ENCODE measurements at regions not wholly inside any gene's neighbourhood (a gene's known extent, or its start where the extent isn't known, plus 50 kb on each side); places are given as distances from the start of the nearest gene placed in this dataset.

- Histone ChIP-seq H3K4me1 (ENCODE audit: control insufficient read depth, insufficient read depth, low read length) (no peaks in the 10 kb centered on the region), H3K36me3 (ENCODE audit: control insufficient read depth, insufficient read depth, low read length, severe bottlenecking) (no peaks in the 10 kb centered on the region), H3K4me3 (ENCODE audit: low read length) (no peak overlapping the region), H3K9ac (ENCODE audit: low read length) (no peak overlapping the region), H3K9me3 (ENCODE audit: control insufficient read depth, low read length) (peaks cover 17% of the 10 kb centered on the region), H3K27me3 (replicated peaks; ENCODE audit: control insufficient read depth, insufficient read depth, low read length) (no peaks in the 10 kb centered on the region)
- DNase-seq (ENCODE audit: low read depth): no peak
Observed at GRCh38 chr9:1907465-1907864, 107.7 kb upstream of the SMARCA2 start.

- H3K27me3 ChIP-seq (replicated peaks; ENCODE audit: control insufficient read depth, insufficient read depth, low read length): no peaks in the 10 kb centered on the region
- H3K4me1 ChIP-seq (ENCODE audit: control insufficient read depth, insufficient read depth, low read length): no peaks in the 10 kb centered on the region
- peaks cover 3% of the 10 kb centered on the region for H3K9me3 ChIP-seq (ENCODE audit: control insufficient read depth, low read length)
- DNase-seq (ENCODE audit: low read depth): no peak
- no peak overlapping the region for H3K4me3 ChIP-seq (ENCODE audit: low read length)
- H3K9ac ChIP-seq (ENCODE audit: low read length): no peak overlapping the region
- H3K36me3 ChIP-seq (ENCODE audit: control insufficient read depth, insufficient read depth, low read length, severe bottlenecking): no peaks in the 10 kb centered on the region
Observed at GRCh38 chr9:1909322-1909721, 105.8 kb upstream of the SMARCA2 start.

- Histone ChIP-seq H3K4me1 (ENCODE audit: control insufficient read depth, insufficient read depth, low read length) (no peaks in the 10 kb centered on the region), H3K9me3 (ENCODE audit: control insufficient read depth, low read length) (no peaks in the 10 kb centered on the region), H3K27me3 (replicated peaks; ENCODE audit: control insufficient read depth, insufficient read depth, low read length) (no peaks in the 10 kb centered on the region), H3K36me3 (ENCODE audit: control insufficient read depth, insufficient read depth, low read length, severe bottlenecking) (no peaks in the 10 kb centered on the region), H3K4me3 (ENCODE audit: low read length) (no peak overlapping the region), H3K9ac (ENCODE audit: low read length) (no peak overlapping the region)
- no peak for DNase-seq (ENCODE audit: low read depth)
Observed at GRCh38 chr9:1910269-1910811, 104.8 kb upstream of the SMARCA2 start.

- Histone ChIP-seq H3K36me3 (ENCODE audit: control insufficient read depth, insufficient read depth, low read length, severe bottlenecking) (no peaks in the 10 kb centered on the region), H3K4me3 (ENCODE audit: low read length) (no peak overlapping the region), H3K27me3 (replicated peaks; ENCODE audit: control insufficient read depth, insufficient read depth, low read length) (no peaks in the 10 kb centered on the region), H3K4me1 (ENCODE audit: control insufficient read depth, insufficient read depth, low read length) (no peaks in the 10 kb centered on the region), H3K9ac (ENCODE audit: low read length) (no peak overlapping the region), H3K9me3 (ENCODE audit: control insufficient read depth, low read length) (no peaks in the 10 kb centered on the region)
- DNase-seq (ENCODE audit: low read depth): no peak
Observed at GRCh38 chr9:1913631-1914330, 101.4 kb upstream of the SMARCA2 start.

- Histone ChIP-seq H3K27me3 (replicated peaks; ENCODE audit: control insufficient read depth, insufficient read depth, low read length) (no peaks in the 10 kb centered on the region), H3K4me1 (ENCODE audit: control insufficient read depth, insufficient read depth, low read length) (no peaks in the 10 kb centered on the region)
Observed at GRCh38 chr9:1916095-1916494, 99.1 kb upstream of the SMARCA2 start.

GRCh38 chr9:1916655-1917054 lies 98.5 kb upstream of the SMARCA2 start:
- Histone ChIP-seq H3K27me3 (replicated peaks; ENCODE audit: control insufficient read depth, insufficient read depth, low read length) (no peaks in the 10 kb centered on the region), H3K4me1 (ENCODE audit: control insufficient read depth, insufficient read depth, low read length) (no peaks in the 10 kb centered on the region), H3K36me3 (ENCODE audit: control insufficient read depth, insufficient read depth, low read length, severe bottlenecking) (no peaks in the 10 kb centered on the region), H3K9ac (ENCODE audit: low read length) (peak overlapping the region; percentile 55), H3K9me3 (ENCODE audit: control insufficient read depth, low read length) (no peaks in the 10 kb centered on the region), H3K4me3 (ENCODE audit: low read length) (peak overlapping the region; percentile 54)
- DNase-seq (ENCODE audit: low read depth): no peak

More at GRCh38 chr9:1916095-1916494, 99.1 kb upstream of the SMARCA2 start:
- DNase-seq (ENCODE audit: low read depth): no peak
- Histone ChIP-seq H3K9me3 (ENCODE audit: control insufficient read depth, low read length) (no peaks in the 10 kb centered on the region), H3K9ac (ENCODE audit: low read length) (no peak overlapping the region), H3K36me3 (ENCODE audit: control insufficient read depth, insufficient read depth, low read length, severe bottlenecking) (no peaks in the 10 kb centered on the region), H3K4me3 (ENCODE audit: low read length) (no peak overlapping the region)

GRCh38 chr9:1917396-1917935 lies 97.7 kb upstream of the SMARCA2 start:
- H3K36me3 ChIP-seq (ENCODE audit: control insufficient read depth, insufficient read depth, low read length, severe bottlenecking): no peaks in the 10 kb centered on the region
- H3K4me3 ChIP-seq (ENCODE audit: low read length): peak overlapping the region; percentile 54
- H3K9ac ChIP-seq (ENCODE audit: low read length): peak overlapping the region; percentile 55
- H3K27me3 ChIP-seq (replicated peaks; ENCODE audit: control insufficient read depth, insufficient read depth, low read length): no peaks in the 10 kb centered on the region
- no peak for DNase-seq (ENCODE audit: low read depth)
- H3K9me3 ChIP-seq (ENCODE audit: control insufficient read depth, low read length): no peaks in the 10 kb centered on the region
- H3K4me1 ChIP-seq (ENCODE audit: control insufficient read depth, insufficient read depth, low read length): no peaks in the 10 kb centered on the region

GRCh38 chr9:1918108-1918507 lies 97.0 kb upstream of the SMARCA2 start:
- no peaks in the 10 kb centered on the region for H3K4me1 ChIP-seq (ENCODE audit: control insufficient read depth, insufficient read depth, low read length)
- no peak overlapping the region for H3K9ac ChIP-seq (ENCODE audit: low read length)
- no peaks in the 10 kb centered on the region for H3K36me3 ChIP-seq (ENCODE audit: control insufficient read depth, insufficient read depth, low read length, severe bottlenecking)
- no peak for DNase-seq (ENCODE audit: low read depth)
- H3K4me3 ChIP-seq (ENCODE audit: low read length): no peak overlapping the region
- H3K9me3 ChIP-seq (ENCODE audit: control insufficient read depth, low read length): no peaks in the 10 kb centered on the region
- no peaks in the 10 kb centered on the region for H3K27me3 ChIP-seq (replicated peaks; ENCODE audit: control insufficient read depth, insufficient read depth, low read length)

- H3K36me3 ChIP-seq (ENCODE audit: control insufficient read depth, insufficient read depth, low read length, severe bottlenecking): no peaks in the 10 kb centered on the region
- H3K27me3 ChIP-seq (replicated peaks; ENCODE audit: control insufficient read depth, insufficient read depth, low read length): no peaks in the 10 kb centered on the region
- H3K9me3 ChIP-seq (ENCODE audit: control insufficient read depth, low read length): no peaks in the 10 kb centered on the region
- DNase-seq (ENCODE audit: low read depth): no peak
- no peak overlapping the region for H3K4me3 ChIP-seq (ENCODE audit: low read length)
- no peaks in the 10 kb centered on the region for H3K4me1 ChIP-seq (ENCODE audit: control insufficient read depth, insufficient read depth, low read length)
- H3K9ac ChIP-seq (ENCODE audit: low read length): no peak overlapping the region
Observed at GRCh38 chr9:1918622-1919021, 96.5 kb upstream of the SMARCA2 start.

GRCh38 chr9:1919229-1919628 lies 95.9 kb upstream of the SMARCA2 start:
- no peak for DNase-seq (ENCODE audit: low read depth)
- Histone ChIP-seq H3K27me3 (replicated peaks; ENCODE audit: control insufficient read depth, insufficient read depth, low read length) (no peaks in the 10 kb centered on the region), H3K9ac (ENCODE audit: low read length) (no peak overlapping the region), H3K4me3 (ENCODE audit: low read length) (no peak overlapping the region), H3K36me3 (ENCODE audit: control insufficient read depth, insufficient read depth, low read length, severe bottlenecking) (no peaks in the 10 kb centered on the region), H3K4me1 (ENCODE audit: control insufficient read depth, insufficient read depth, low read length) (no peaks in the 10 kb centered on the region), H3K9me3 (ENCODE audit: control insufficient read depth, low read length) (no peaks in the 10 kb centered on the region)

- Histone ChIP-seq H3K4me1 (ENCODE audit: control insufficient read depth, insufficient read depth, low read length) (no peaks in the 10 kb centered on the region), H3K9ac (ENCODE audit: low read length) (no peak overlapping the region), H3K9me3 (ENCODE audit: control insufficient read depth, low read length) (no peaks in the 10 kb centered on the region), H3K27me3 (replicated peaks; ENCODE audit: control insufficient read depth, insufficient read depth, low read length) (no peaks in the 10 kb centered on the region), H3K36me3 (ENCODE audit: control insufficient read depth, insufficient read depth, low read length, severe bottlenecking) (no peaks in the 10 kb centered on the region), H3K4me3 (ENCODE audit: low read length) (no peak overlapping the region)
- DNase-seq (ENCODE audit: low read depth): no peak
Observed at GRCh38 chr9:1920386-1920785, 94.8 kb upstream of the SMARCA2 start.

Data from adipocyte (in vitro differentiated cells).